ENCODE measurements at regions not wholly inside any gene's neighbourhood (a gene's known extent, or its start where the extent isn't known, plus 50 kb on each side); places are given as distances from the start of the nearest gene placed in this dataset.

- H3K4me3 ChIP-seq (ENCODE audit: control insufficient read depth, low read depth, low read length) = no peak overlapping the region
- no peak for TF ChIP-seq CTCF (IDR thresholded peaks at IDR 0.05; ENCODE audit: control insufficient read depth, insufficient read depth, low read depth, low read length, missing control alignments)
- DNase-seq (ENCODE audit: low read depth) = no peak
These were observed 117.6 kb upstream of the JCAD start for GRCh38 chr10:30176776-30177533.

GRCh38 chr10:30176182-30176581 is 116.8 kb upstream of the JCAD start:
- H3K4me3 ChIP-seq (ENCODE audit: control insufficient read depth, low read depth, low read length) = no peak overlapping the region
- TF ChIP-seq CTCF (IDR thresholded peaks at IDR 0.05; ENCODE audit: control insufficient read depth, insufficient read depth, low read depth, low read length, missing control alignments) = no peak
- DNase-seq (ENCODE audit: low read depth) = peak; percentile 68

- no peak for TF ChIP-seq CTCF (IDR thresholded peaks at IDR 0.05; ENCODE audit: control insufficient read depth, insufficient read depth, low read depth, low read length, missing control alignments)
- H3K4me3 ChIP-seq (ENCODE audit: control insufficient read depth, low read depth, low read length) = no peak overlapping the region
- peak; percentile 66 for DNase-seq (ENCODE audit: low read depth)
These were observed 113.3 kb upstream of the JCAD start for GRCh38 chr10:30172673-30173072.

GRCh38 chr10:30172091-30172490 is 112.7 kb upstream of the JCAD start:
- H3K4me3 ChIP-seq (ENCODE audit: control insufficient read depth, low read depth, low read length) = no peak overlapping the region
- TF ChIP-seq CTCF (IDR thresholded peaks at IDR 0.05; ENCODE audit: control insufficient read depth, insufficient read depth, low read depth, low read length, missing control alignments) = no peak
- no peak for DNase-seq (ENCODE audit: low read depth)

GRCh38 chr10:30171601-30172000 is 112.2 kb upstream of the JCAD start:
- no peak overlapping the region for H3K4me3 ChIP-seq (ENCODE audit: control insufficient read depth, low read depth, low read length)
- no peak for DNase-seq (ENCODE audit: low read depth)
- TF ChIP-seq CTCF (IDR thresholded peaks at IDR 0.05; ENCODE audit: control insufficient read depth, insufficient read depth, low read depth, low read length, missing control alignments) = no peak

GRCh38 chr10:30170814-30171213 is 111.4 kb upstream of the JCAD start:
- peak; percentile 64 for DNase-seq (ENCODE audit: low read depth)
- no peak overlapping the region for H3K4me3 ChIP-seq (ENCODE audit: control insufficient read depth, low read depth, low read length)
- no peak for TF ChIP-seq CTCF (IDR thresholded peaks at IDR 0.05; ENCODE audit: control insufficient read depth, insufficient read depth, low read depth, low read length, missing control alignments)
